RWPE1 (cell line): ENCODE measurements at regions not wholly inside any gene's neighbourhood (a gene's known extent, or its start where the extent isn't known, plus 50 kb on each side); places are given as distances from the start of the nearest gene placed in this dataset.
A peak's percentile ranks its signal among the peaks of the same experiment; 100 is the strongest.

Experiments used
- CTCF ChIA-PET: fragments of 350-600 bp; sonication (Branson Sonifier 250); formaldehyde crosslinking; extraction: SDS; loops from one replicate; lab custom pipeline; 2021; lab: Yijun Ruan, JAX
- POLR2A ChIA-PET: fragments of 400-600 bp; formaldehyde crosslinking; extraction: SDS; loops from one replicate; lab custom pipeline; 2020; ENCODE audit warnings: antibody characterized with exemption; ENCODE audit not compliant: low non-redundant PET; lab: Yijun Ruan, JAX
- DNase-seq: peaks from one replicate; pipeline ENCODE4 v3.0.0; 2012; ENCODE audit warnings: low spot score
- H3K27ac ChIP-seq: fragments of 450-650 bp; 2 replicates; pipeline ENCODE4 v1.5.1; 2017
- TF ChIP-seq, protein P1 (sequence below): fragments of 450-650 bp; conservative IDR thresholded peaks from 2 replicates; pipeline ENCODE4 v1.5.1; 2017; ENCODE audit warnings: low read depth, mild to moderate bottlenecking

DNA sequence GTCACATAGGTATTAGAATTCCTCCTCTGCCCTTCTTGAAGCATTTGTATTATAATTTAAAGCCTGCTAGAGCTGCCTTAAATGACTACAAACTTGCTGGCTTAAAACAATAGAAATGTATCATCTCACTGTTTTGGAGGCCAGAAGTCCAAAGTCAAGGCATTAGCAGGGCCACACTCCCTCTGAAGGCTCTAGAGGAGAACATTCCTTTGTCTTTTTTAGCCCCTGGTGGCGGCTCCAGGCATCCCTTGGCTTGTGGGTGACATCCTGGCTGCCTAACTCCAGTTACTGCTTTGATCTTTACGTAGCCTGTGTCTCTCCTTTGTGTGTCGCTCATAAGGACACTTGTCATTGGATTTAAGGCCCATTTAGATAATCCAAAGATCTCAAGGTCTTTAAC lies 186.6 kb upstream of the SALL1 start:
- TF ChIP-seq, protein P1, sequence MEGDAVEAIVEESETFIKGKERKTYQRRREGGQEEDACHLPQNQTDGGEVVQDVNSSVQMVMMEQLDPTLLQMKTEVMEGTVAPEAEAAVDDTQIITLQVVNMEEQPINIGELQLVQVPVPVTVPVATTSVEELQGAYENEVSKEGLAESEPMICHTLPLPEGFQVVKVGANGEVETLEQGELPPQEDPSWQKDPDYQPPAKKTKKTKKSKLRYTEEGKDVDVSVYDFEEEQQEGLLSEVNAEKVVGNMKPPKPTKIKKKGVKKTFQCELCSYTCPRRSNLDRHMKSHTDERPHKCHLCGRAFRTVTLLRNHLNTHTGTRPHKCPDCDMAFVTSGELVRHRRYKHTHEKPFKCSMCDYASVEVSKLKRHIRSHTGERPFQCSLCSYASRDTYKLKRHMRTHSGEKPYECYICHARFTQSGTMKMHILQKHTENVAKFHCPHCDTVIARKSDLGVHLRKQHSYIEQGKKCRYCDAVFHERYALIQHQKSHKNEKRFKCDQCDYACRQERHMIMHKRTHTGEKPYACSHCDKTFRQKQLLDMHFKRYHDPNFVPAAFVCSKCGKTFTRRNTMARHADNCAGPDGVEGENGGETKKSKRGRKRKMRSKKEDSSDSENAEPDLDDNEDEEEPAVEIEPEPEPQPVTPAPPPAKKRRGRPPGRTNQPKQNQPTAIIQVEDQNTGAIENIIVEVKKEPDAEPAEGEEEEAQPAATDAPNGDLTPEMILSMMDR = no peak
- ChIA-PET CTCF (no interaction called here), POLR2A (no interaction called here)
- H3K27ac ChIP-seq = no peak overlapping the region
- no peak for DNase-seq

DNA sequence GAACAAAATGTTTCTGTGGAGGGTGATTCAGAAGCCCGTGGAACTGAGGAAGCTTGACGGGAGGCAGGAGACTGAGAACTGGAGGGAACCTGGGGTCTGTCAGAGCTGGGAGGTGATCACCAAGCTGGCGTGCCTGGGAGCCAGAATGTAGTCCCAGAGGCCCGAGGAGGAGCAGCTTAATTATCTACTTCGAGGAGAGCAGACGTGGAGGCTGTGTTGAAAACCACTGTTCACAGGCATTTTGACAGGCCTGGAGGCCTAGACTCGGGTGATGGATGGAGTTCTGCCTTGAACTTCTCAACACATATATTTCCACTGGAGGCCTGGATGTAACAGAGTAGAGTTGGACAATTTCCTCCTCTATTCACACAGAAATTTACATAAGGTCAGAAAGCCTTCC lies 177.7 kb upstream of the SALL1 start:
- no peak for DNase-seq
- ChIA-PET CTCF (interaction anchor here (0.5 kb wide), 1 partner anchor 15 kb away, joined by 3 read pairs; no protein-coding TSS in a partner anchor), POLR2A (no interaction called here)
- H3K27ac ChIP-seq = no peak overlapping the region
- TF ChIP-seq, protein P1 = no peak

DNA sequence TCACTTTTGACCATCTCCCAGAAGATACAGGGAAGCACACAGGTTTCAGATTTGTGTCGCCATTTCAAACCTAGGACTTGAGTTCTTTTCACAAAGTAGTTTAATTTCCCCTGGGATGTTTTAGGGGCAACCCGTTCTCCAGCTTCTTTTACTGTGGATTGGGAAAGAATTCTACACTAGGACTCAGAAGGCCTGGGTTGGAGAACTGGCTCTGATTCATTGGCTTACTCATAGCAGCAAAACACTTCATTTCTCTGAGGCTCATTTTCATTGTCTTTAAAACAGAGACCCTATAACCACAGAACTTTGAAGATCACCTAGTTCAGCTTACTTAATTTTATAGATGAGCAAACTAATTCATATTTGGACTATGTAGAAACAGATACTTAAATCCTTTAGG lies 175.9 kb upstream of the SALL1 start:
- H3K27ac ChIP-seq = no peak overlapping the region
- peak; percentile 34 for DNase-seq
- ChIA-PET POLR2A (no interaction called here), CTCF (interaction anchor here (0.6 to 0.7 kb wide), 2 partner anchors 128 to 1469 kb away, joined by 3 to 4 read pairs; no protein-coding TSS in a partner anchor)
- TF ChIP-seq, protein P1 = no peak

DNA sequence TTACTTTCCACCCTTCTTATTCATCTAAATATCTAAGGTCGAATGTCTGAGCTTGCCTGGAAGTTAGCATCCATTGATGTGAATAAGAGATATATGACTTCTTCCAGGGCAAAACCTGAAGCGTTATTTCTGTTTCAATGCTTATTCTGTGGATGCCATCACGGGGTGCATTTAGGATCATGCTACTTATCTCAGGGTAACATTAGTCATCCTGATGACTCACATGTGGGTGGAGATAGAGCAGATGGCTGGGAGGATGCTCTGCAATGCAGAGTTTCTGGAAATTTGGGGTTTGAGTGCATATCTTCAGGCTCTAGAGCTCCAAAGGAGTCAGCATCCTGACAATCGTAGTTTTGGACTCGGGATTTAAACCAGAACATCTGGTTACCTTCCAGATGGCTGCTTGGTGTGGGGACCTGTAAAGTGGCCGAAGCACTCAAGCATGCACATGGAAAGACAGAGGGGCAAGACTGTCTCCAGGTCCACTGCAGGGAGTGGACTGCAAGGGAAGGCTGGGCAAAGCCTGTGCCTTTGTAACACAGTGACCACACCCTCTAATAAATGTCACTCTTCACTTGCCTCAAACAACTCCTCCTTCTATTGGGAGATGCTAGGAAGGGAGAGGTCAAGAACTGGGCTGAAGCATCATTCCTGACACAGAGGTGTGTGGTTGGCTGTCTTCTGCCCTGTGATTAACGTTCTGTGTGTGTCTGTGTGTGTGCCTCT lies 175.2 kb upstream of the SALL1 start:
- POLR2A ChIA-PET = no interaction called here

DNA sequence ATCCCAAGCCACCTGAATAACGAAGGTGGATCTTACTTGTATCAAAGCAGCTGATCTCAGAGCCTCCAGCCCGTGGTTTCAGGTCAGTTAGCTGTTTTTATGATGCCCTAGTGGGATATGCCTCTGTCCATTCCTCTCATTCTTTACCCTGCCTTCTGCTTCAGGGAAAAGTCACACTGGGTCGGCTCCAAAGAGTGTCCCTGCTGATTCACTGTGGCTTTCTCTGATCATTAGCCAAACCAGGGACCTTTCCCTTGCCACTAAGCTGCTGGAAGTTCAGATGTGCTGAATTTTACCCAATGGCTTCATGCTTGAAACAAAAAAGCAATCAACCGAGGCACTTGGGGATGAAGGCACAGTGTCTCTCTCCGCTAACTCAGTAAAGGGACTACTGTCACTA lies 170.2 kb upstream of the SALL1 start:
- POLR2A ChIA-PET = no interaction called here
- CTCF ChIA-PET = interaction anchor here (0.6 kb wide), 1 partner anchor 158 kb away, joined by 4 read pairs; no protein-coding TSS in a partner anchor
- DNase-seq = no peak
- TF ChIP-seq, protein P1 = no peak
- H3K27ac ChIP-seq = no peak overlapping the region

More for the DNA sequence above, 175.2 kb upstream of the SALL1 start:
- CTCF ChIA-PET = interaction anchor here (0.6 kb wide), 1 partner anchor 128 kb away, joined by 3 read pairs; no protein-coding TSS in a partner anchor
- H3K27ac ChIP-seq = peak overlapping the region; percentile 65
- DNase-seq = peak; percentile 85
- TF ChIP-seq, protein P1 = no peak

DNA sequence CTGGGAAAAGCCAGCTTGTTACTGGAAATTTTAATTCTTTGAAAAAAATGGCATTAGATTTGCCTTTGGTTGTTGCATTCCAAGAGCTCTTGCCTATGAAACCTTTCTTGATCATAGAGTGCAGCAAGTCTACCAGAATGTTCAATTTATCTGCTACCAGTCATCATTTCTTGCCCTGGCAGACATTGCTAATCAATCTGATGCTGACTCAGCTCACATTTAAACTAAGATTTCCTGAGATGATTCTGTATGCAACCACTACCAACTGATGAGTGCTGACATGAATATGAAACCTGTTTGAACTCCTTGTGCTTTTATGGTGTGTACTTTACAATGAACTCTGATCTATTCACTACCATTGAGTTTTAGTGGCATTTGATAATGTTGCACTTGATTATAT lies 166.5 kb upstream of the SALL1 start:
- ChIA-PET CTCF (interaction anchor here (0.6 to 0.9 kb wide), 2 partner anchors 511 to 563 kb away, joined by 3 read pairs; no protein-coding TSS in a partner anchor), POLR2A (no interaction called here)
- TF ChIP-seq, protein P1 = no peak
- H3K27ac ChIP-seq = no peak overlapping the region
- DNase-seq = no peak
